SU-DHL-6 (cell line): ENCODE measurements at regions not wholly inside any gene's neighbourhood (a gene's known extent, or its start where the extent isn't known, plus 50 kb on each side); places are given as distances from the start of the nearest gene placed in this dataset.
"Not testable (repeated sequence)": the region's sequence is repeated elsewhere in the genome, so short reads cannot be mapped to it uniquely, and the experiment has no call there.

Source experiments
- H2AFZ ChIP-seq: fragments of 200-600 bp; sonication (generic); 2 replicates; pipeline ENCODE4 v1.6.1; 2014; ENCODE audit warnings: low read depth, mild to moderate bottlenecking, moderate library complexity, mixed read lengths, antibody characterized with exemption, low read length; ENCODE audit not compliant: severe bottlenecking
- H3F3A ChIP-seq: fragments of 200-600 bp; shearing (Covaris generic); 2 replicates; pipeline ENCODE4 v1.6.0; 2016; ENCODE audit warnings: antibody characterized with exemption, mild to moderate bottlenecking; ENCODE audit not compliant: insufficient read depth
- H3K27ac ChIP-seq: fragments of 200-600 bp; sonication (generic); 2 replicates; pipeline ENCODE4 v1.5.1; 2016; ENCODE audit warnings: low read depth, mild to moderate bottlenecking, low read length, moderate library complexity, mixed read lengths
- H3K27me3 ChIP-seq: fragments of 200-600 bp; sonication (generic), shearing (Covaris generic); 2 replicates; pipeline ENCODE4 v1.6.0; 2014; ENCODE audit warnings: mild to moderate bottlenecking, low read length
- H3K36me3 ChIP-seq: fragments of 200-600 bp; sonication (generic); 2 replicates; pipeline ENCODE4 v1.6.1; 2014; ENCODE audit warnings: mild to moderate bottlenecking, low read length, mixed read lengths
- H3K4me2 ChIP-seq: fragments of 300-600, 200-600 bp; shearing (Covaris generic), sonication (generic); 2 replicates; pipeline ENCODE4 v1.6.0; 2014; ENCODE audit warnings: low read length, low read depth, mild to moderate bottlenecking; ENCODE audit not compliant: poor library complexity, severe bottlenecking
- H3K4me3 ChIP-seq: fragments of 200-600 bp; sonication (generic); 2 replicates; pipeline ENCODE4 v1.5.1; 2014; ENCODE audit warnings: antibody characterized with exemption, low read length, mild to moderate bottlenecking, mixed read lengths; ENCODE audit not compliant: insufficient read depth, poor library complexity, severe bottlenecking
- H3K79me2 ChIP-seq: fragments of 200-600 bp; sonication (generic); 2 replicates; pipeline ENCODE4 v1.6.1; 2014; ENCODE audit warnings: mild to moderate bottlenecking, low read length, moderate library complexity; ENCODE audit not compliant: insufficient read depth
- H3K9ac ChIP-seq: fragments of 200-600 bp; sonication (generic); 2 replicates; pipeline ENCODE4 v1.7.0; 2014; ENCODE audit warnings: mild to moderate bottlenecking, low read length
- H3K9me2 ChIP-seq: fragments of 200-600 bp; sonication (generic); replicated peaks from 2 replicates; pipeline ENCODE4 v1.6.1; 2014; ENCODE audit warnings: low read length; ENCODE audit not compliant: insufficient read depth
- H3K9me3 ChIP-seq: fragments of 200-600 bp; sonication (generic); 2 replicates; pipeline ENCODE4 v1.6.1; 2014; ENCODE audit warnings: low read length, mixed read lengths; ENCODE audit not compliant: insufficient read depth
- H4K20me1 ChIP-seq: fragments of 200-600 bp; sonication (generic); 2 replicates; pipeline ENCODE4 v1.6.1; 2014; ENCODE audit warnings: low read depth, mild to moderate bottlenecking, antibody characterized with exemption, low read length, moderate library complexity, mixed read lengths
- CTCF ChIP-seq: fragments of 200-600 bp; sonication (generic); IDR thresholded peaks from one replicate; pipeline ENCODE4 v1.5.1; 2017; ENCODE audit warnings: antibody characterized with exemption, mild to moderate bottlenecking, low read length, moderate library complexity; ENCODE audit not compliant: insufficient read depth, poor library complexity, severe bottlenecking
- EZH2phosphoT487 ChIP-seq: fragments of 200-600 bp; sonication (generic), shearing (Covaris generic); conservative IDR thresholded peaks from 2 replicates; pipeline ENCODE4 v1.6.1; 2018; ENCODE audit warnings: mild to moderate bottlenecking, antibody characterized with exemption, low read length, moderate library complexity, mixed read lengths

DNA sequence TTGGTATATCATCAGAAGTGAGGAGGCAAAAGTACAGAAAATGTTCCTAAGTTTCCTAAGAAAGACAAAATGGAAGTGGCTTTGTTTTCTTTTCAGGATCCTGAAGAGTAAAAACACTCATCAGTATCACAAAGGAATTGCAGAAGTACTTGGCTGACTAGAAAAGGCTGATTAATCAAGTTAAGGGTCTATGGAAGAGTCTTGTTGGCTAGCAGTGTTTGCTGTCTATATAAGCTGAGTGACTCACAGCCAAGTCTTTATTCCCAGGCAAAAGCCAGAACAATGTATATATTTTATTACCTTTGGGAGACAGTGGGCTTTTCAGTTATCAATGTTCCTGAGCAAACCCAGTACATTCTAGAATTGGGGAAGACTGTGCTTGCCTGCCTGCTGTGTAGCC lies 777.0 kb downstream of the PLA2G4A start:
- no peak overlapping the region for H3K4me3 ChIP-seq
- H3K27me3 ChIP-seq: no peaks in the 10 kb centered on the region
- H3K9me3 ChIP-seq: no peaks in the 10 kb centered on the region
- H4K20me1 ChIP-seq: no peaks in the 10 kb centered on the region
- no peak for TF ChIP-seq CTCF
- no peak for TF ChIP-seq EZH2phosphoT487
- no peak overlapping the region for H3K9ac ChIP-seq
- H3K9me2 ChIP-seq: no peaks in the 10 kb centered on the region
- no peaks in the 10 kb centered on the region for H3F3A ChIP-seq
- H2AFZ ChIP-seq: no peak overlapping the region
- no peaks in the 10 kb centered on the region for H3K36me3 ChIP-seq
- H3K79me2 ChIP-seq: no peaks in the 10 kb centered on the region
- no peak overlapping the region for H3K27ac ChIP-seq
- no peak overlapping the region for H3K4me2 ChIP-seq

- H4K20me1 ChIP-seq, H3K36me3 ChIP-seq, H3K4me2 ChIP-seq, H3K27ac ChIP-seq, H2AFZ ChIP-seq, H3K9me3 ChIP-seq, H3K9me2 ChIP-seq, H3K27me3 ChIP-seq, H3K9ac ChIP-seq, H3F3A ChIP-seq, H3K4me3 ChIP-seq, H3K79me2 ChIP-seq: not testable (repeated sequence)
These were observed 787.3 kb downstream of the PLA2G4A start for GRCh38 chr1:187615853-187616735.

- not testable (repeated sequence) for H3K79me2 ChIP-seq, H3K36me3 ChIP-seq, H3F3A ChIP-seq, H4K20me1 ChIP-seq, H3K9me3 ChIP-seq, H3K9me2 ChIP-seq, H2AFZ ChIP-seq, H3K4me2 ChIP-seq, H3K4me3 ChIP-seq, H3K9ac ChIP-seq, H3K27ac ChIP-seq, H3K27me3 ChIP-seq
These were observed 788.1 kb downstream of the PLA2G4A start for GRCh38 chr1:187616830-187617229.

DNA sequence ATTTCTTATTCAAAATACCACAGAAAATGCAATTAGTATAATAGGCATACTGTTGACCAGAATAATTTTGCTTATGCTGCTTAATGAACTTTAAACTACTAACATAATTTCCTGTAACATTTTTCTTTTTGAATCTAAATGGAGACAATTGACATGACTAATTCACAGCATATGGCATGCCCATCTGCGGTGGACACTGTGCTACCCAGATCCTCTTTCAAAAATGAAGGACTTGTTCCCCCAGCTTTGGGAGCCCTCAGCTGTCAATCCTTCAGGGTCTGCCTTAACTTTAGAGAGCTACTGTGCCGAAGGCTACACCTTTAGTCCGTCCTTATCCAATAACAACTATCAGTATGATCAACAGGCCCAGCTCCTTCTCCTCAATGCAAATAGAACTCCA lies 789.0 kb downstream of the PLA2G4A start:
- Histone ChIP-seq H3K4me3 (no peak overlapping the region), H3K36me3 (no peaks in the 10 kb centered on the region), H3K9me2 (no peaks in the 10 kb centered on the region), H3K4me2 (no peak overlapping the region), H3K79me2 (no peaks in the 10 kb centered on the region), H3K27ac (no peak overlapping the region), H4K20me1 (no peaks in the 10 kb centered on the region), H3K9me3 (peaks cover 4% of the 10 kb centered on the region; the same call in 1 of the 2 replicates), H3F3A (no peaks in the 10 kb centered on the region), H3K9ac (no peak overlapping the region), H3K27me3 (no peaks in the 10 kb centered on the region), H2AFZ (no peak overlapping the region)
- no peak for TF ChIP-seq CTCF
- TF ChIP-seq EZH2phosphoT487: no peak
